ENCODE measurements at regions not wholly inside any gene's neighbourhood (a gene's known extent, or its start where the extent isn't known, plus 50 kb on each side); places are given as distances from the start of the nearest gene placed in this dataset.

- TF ChIP-seq E2F1 (CRISPR knock-in tag; IDR thresholded peaks at IDR 0.05): no peak
- no peak for TF ChIP-seq TRIM25 (IDR thresholded peaks at IDR 0.05; ENCODE audit: borderline replicate concordance)
- TF ChIP-seq, protein P1, sequence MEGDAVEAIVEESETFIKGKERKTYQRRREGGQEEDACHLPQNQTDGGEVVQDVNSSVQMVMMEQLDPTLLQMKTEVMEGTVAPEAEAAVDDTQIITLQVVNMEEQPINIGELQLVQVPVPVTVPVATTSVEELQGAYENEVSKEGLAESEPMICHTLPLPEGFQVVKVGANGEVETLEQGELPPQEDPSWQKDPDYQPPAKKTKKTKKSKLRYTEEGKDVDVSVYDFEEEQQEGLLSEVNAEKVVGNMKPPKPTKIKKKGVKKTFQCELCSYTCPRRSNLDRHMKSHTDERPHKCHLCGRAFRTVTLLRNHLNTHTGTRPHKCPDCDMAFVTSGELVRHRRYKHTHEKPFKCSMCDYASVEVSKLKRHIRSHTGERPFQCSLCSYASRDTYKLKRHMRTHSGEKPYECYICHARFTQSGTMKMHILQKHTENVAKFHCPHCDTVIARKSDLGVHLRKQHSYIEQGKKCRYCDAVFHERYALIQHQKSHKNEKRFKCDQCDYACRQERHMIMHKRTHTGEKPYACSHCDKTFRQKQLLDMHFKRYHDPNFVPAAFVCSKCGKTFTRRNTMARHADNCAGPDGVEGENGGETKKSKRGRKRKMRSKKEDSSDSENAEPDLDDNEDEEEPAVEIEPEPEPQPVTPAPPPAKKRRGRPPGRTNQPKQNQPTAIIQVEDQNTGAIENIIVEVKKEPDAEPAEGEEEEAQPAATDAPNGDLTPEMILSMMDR (IDR thresholded peaks at IDR 0.05 in 2 of 3, conservative IDR thresholded peaks at IDR 0.05 in 1 of 3; ENCODE audit: insufficient read depth in 2 of 3, low read depth in 1 of 3, low read length in 3 of 3): no peak
- no peak for TF ChIP-seq CREM (IDR thresholded peaks at IDR 0.05; ENCODE audit: low read depth)
Observed at GRCh38 chr7:124284937-124285336, 252.1 kb upstream of the TMEM229A start.

Data from K562 (cell line).